Retinal pigment epithelial cell (primary cell): ENCODE measurements at regions not wholly inside any gene's neighbourhood (a gene's known extent, or its start where the extent isn't known, plus 50 kb on each side); places are given as distances from the start of the nearest gene placed in this dataset.

ENCODE experiments used
- DNase-seq: peaks from one replicate; pipeline ENCODE4 v3.0.0-alpha.2; 2010; ENCODE audit warnings: low read depth
- H3K4me3 ChIP-seq: 2 replicates; pipeline ENCODE4 v1.5.1; 2011; ENCODE audit warnings: mild to moderate bottlenecking, low read length, control low read depth, moderate library complexity
- CTCF ChIP-seq: conservative IDR thresholded peaks from 2 replicates; pipeline ENCODE4 v1.5.1; 2011; ENCODE audit warnings: low read depth, low read length, control low read depth, inconsistent platforms

- no peak for DNase-seq
- no peak overlapping the region for H3K4me3 ChIP-seq
- no peak for TF ChIP-seq CTCF
Observed at GRCh38 chr16:55273959-55274358, 50.0 kb upstream of the IRX6 start.
